Brain microvascular endothelial cell (primary cell): ENCODE measurements at regions not wholly inside any gene's neighbourhood (a gene's known extent, or its start where the extent isn't known, plus 50 kb on each side); places are given as distances from the start of the nearest gene placed in this dataset.

Experiments
- DNase-seq: peaks from one replicate; pipeline ENCODE4 v3.0.0-alpha.2; 2020
- H3K27ac ChIP-seq: fragments of 250-450 bp; sonication (Bioruptor Pico); 2 replicates; pipeline ENCODE4 v1.5.1; 2020; ENCODE audit warnings: mild to moderate bottlenecking, moderate library complexity
- H3K27me3 ChIP-seq: fragments of 250-450 bp; sonication (Bioruptor Pico); replicated peaks from 2 replicates; pipeline ENCODE4 v1.5.1; 2020; ENCODE audit warnings: mild to moderate bottlenecking
- H3K36me3 ChIP-seq: fragments of 250-450 bp; sonication (Bioruptor Pico); replicated peaks from 2 replicates; pipeline ENCODE4 v1.5.1; 2020; ENCODE audit warnings: mild to moderate bottlenecking
- H3K4me3 ChIP-seq: 2 replicates; pipeline ENCODE4 v1.5.1; 2011; ENCODE audit warnings: low read depth, mild to moderate bottlenecking, control low read depth, low read length, moderate library complexity
- in situ Hi-C: cut with HindIII; loops from 2 replicates; pipeline ENCODE4 v1.10.0; 2017; ENCODE audit warnings: low sequenced_read_pairs, low pct_ligation_motif_present
- TF ChIP-seq, protein P1 (sequence below): IDR thresholded peaks from 2 replicates; pipeline ENCODE4 v1.5.1; 2011; ENCODE audit warnings: low read depth, mild to moderate bottlenecking, moderate library complexity, low read length, control low read depth, inconsistent platforms; ENCODE audit errors: missing control alignments

DNA sequence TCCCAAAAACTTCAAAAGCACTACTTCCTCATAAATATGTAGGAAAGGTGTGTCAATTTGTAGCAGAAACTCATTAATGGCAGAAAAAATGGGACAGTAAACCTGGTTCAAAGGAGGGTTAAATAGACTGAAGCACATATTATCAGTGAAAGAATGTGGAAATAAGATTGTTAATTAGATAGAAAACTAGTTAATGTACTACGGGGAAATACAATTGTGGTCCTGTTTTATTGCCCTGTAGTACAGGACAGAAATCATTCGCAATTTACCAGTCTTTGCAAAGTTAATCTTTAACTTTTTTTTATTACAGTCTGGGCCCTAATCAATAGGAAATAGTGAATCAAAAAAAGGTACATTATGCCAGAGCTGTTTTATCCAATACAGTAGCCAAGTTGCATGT is 82.0 kb upstream of the PAK5 start:
- no peaks in the 10 kb centered on the region for H3K27me3 ChIP-seq
- no peak overlapping the region for H3K27ac ChIP-seq
- no peak for DNase-seq
- no peak overlapping the region for H3K4me3 ChIP-seq
- TF ChIP-seq, protein P1, sequence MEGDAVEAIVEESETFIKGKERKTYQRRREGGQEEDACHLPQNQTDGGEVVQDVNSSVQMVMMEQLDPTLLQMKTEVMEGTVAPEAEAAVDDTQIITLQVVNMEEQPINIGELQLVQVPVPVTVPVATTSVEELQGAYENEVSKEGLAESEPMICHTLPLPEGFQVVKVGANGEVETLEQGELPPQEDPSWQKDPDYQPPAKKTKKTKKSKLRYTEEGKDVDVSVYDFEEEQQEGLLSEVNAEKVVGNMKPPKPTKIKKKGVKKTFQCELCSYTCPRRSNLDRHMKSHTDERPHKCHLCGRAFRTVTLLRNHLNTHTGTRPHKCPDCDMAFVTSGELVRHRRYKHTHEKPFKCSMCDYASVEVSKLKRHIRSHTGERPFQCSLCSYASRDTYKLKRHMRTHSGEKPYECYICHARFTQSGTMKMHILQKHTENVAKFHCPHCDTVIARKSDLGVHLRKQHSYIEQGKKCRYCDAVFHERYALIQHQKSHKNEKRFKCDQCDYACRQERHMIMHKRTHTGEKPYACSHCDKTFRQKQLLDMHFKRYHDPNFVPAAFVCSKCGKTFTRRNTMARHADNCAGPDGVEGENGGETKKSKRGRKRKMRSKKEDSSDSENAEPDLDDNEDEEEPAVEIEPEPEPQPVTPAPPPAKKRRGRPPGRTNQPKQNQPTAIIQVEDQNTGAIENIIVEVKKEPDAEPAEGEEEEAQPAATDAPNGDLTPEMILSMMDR = no peak
- H3K36me3 ChIP-seq = no peaks in the 10 kb centered on the region
- in situ Hi-C loops = no loop called here

DNA sequence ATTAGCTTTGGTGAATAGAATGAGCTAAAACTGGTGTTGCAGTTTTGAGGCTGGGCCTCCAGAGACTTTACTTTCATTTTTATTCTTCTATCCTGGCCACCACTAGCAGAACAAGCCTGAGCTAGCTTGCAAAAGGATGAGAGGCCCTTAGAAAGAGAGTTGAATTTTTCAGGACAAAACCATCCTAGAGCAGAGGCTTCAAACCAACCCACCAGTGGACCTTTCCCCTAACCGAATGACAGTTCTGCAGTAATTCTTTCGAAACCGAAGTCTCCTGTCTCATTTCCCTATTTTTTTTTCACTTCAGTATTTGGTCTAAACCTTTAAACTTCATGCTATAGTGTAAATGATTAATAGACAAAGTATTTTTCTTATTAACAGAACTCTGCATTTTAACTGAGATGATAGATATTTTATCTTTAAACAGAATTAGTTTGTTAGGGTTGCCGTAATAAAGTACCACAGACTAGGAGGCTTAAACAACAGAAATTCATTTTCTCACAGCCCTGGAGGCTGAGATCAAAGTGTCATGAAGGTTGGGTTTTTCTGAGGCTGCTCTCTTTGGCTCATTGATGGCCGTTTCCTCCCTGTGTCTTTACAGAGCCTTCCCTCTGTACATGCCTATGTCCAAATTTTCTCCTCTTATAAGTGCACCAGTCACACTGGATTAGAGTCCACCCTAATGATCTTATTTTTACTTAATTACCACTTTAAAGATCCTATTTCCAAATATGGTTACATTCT is 80.6 kb upstream of the PAK5 start:
- DNase-seq = no peak
- Histone ChIP-seq H3K4me3 (no peak overlapping the region), H3K27me3 (no peaks in the 10 kb centered on the region), H3K27ac (no peak overlapping the region), H3K36me3 (no peaks in the 10 kb centered on the region)
- TF ChIP-seq, protein P1 = no peak
- in situ Hi-C loops = no loop called here

DNA sequence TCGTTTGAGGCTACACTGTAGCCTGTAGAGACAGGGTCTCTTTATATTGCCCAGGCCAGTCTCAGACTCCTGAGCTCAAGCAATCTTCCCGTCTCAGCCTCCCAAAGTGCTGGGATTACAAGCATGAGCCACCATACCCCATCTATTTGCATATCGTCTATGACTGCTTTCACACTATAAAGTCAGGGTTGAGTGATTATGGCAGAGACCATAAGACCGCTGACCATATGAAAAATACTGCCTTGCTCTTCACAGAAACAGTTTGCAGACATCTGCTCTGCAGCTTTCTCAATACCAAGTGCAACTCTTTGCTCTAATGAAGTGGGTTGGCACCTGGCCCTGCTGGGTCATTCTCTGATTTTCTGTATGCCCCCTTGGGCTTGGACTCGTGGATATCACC is 79.5 kb upstream of the PAK5 start:
- in situ Hi-C loops = no loop called here
- TF ChIP-seq, protein P1 = no peak
- no peaks in the 10 kb centered on the region for H3K27me3 ChIP-seq
- no peak overlapping the region for H3K27ac ChIP-seq
- H3K36me3 ChIP-seq = no peaks in the 10 kb centered on the region
- H3K4me3 ChIP-seq = no peak overlapping the region
- DNase-seq = no peak

DNA sequence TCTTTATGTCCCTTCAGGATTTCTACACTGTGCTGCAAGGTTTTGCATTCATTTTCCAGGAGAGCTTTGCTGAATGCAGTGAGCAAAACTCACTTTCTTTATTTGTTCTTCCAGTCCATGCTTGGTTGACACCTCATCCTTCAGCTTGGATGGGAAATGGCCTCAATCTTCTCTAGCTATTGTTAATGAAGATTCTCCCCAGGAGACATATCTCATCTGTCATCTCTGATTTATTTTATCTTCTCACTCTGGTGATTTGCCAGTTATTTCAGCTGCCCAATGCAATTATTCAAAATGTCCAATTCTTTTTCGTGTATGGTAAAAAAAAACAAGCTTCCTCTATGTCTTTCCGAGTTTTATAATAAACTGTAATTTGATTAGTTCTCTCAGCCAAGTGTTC is 77.9 kb upstream of the PAK5 start:
- in situ Hi-C loops = no loop called here
- TF ChIP-seq, protein P1 = no peak
- H3K27me3 ChIP-seq = no peaks in the 10 kb centered on the region
- H3K4me3 ChIP-seq = no peak overlapping the region
- no peak for DNase-seq
- no peak overlapping the region for H3K27ac ChIP-seq
- no peaks in the 10 kb centered on the region for H3K36me3 ChIP-seq

DNA sequence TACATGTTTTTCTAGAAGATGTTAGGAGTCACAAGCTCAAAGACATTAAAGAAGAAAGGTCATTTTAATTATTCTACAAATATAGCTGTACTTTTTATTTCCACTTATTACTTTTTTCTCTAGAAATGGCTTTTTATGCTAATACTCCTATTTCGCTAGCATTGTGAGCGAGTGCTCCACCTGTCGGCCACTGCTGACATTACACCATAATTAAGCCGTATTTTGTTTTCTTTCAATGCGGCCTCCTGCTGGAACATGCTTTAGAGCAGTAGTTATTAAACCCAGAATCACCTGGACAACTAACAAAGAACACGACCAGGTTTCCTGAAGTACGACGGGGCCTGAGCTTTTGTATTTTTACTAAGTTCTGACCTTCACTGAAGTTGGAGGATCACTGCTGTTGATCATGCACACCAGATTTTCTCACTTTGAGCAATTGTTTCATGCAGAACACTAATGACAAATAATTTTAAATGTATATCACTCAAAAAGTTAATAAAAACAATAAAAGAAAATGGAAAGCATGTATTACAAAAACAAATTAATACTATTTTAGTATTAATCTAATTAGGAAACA is 74.1 kb upstream of the PAK5 start:
- TF ChIP-seq, protein P1 = peak; percentile 88
- no peak overlapping the region for H3K27ac ChIP-seq
- no peaks in the 10 kb centered on the region for H3K27me3 ChIP-seq
- in situ Hi-C loops = no loop called here
- no peak overlapping the region for H3K4me3 ChIP-seq
- no peaks in the 10 kb centered on the region for H3K36me3 ChIP-seq
- peak; percentile 65 for DNase-seq
